Trophoblast cell (in vitro differentiated cells and primary cell): ENCODE measurements at regions not wholly inside any gene's neighbourhood (a gene's known extent, or its start where the extent isn't known, plus 50 kb on each side); places are given as distances from the start of the nearest gene placed in this dataset.

Experiments used
- DNase-seq, 2 donors: peaks; one replicate each; pipeline ENCODE4 v3.0.0-alpha.2; 2016
- H2AFZ ChIP-seq: 2 replicates; pipeline ENCODE4 v1.6.1; 2013; ENCODE audit warnings: low read length, moderate library complexity, mild to moderate bottlenecking; ENCODE audit not compliant: insufficient read depth, poor library complexity
- H2AK5ac ChIP-seq: 2 replicates; pipeline ENCODE4 v1.6.1; 2013; ENCODE audit warnings: mild to moderate bottlenecking, low read length
- H2BK120ac ChIP-seq: 2 replicates; pipeline ENCODE4 v1.6.1; 2013; ENCODE audit warnings: low read length, mild to moderate bottlenecking, moderate library complexity; ENCODE audit not compliant: insufficient read depth, poor library complexity
- H2BK12ac ChIP-seq: 2 replicates; pipeline ENCODE4 v1.6.1; 2013; ENCODE audit warnings: mild to moderate bottlenecking, low read length, moderate library complexity
- H2BK5ac ChIP-seq: 2 replicates; pipeline ENCODE4 v1.6.1; 2013; ENCODE audit warnings: low read length, low read depth, moderate library complexity, mild to moderate bottlenecking; ENCODE audit not compliant: poor library complexity
- H3K14ac ChIP-seq: 2 replicates; pipeline ENCODE4 v1.6.1; 2013; ENCODE audit warnings: mild to moderate bottlenecking, low read length
- H3K18ac ChIP-seq: 2 replicates; pipeline ENCODE4 v1.6.1; 2013; ENCODE audit warnings: mild to moderate bottlenecking, low read length
- H3K23ac ChIP-seq: 2 replicates; pipeline ENCODE4 v1.6.1; 2013; ENCODE audit warnings: low read length
- H3K27ac ChIP-seq: 2 replicates; pipeline ENCODE4 v1.5.1; 2013; ENCODE audit warnings: low read depth, mild to moderate bottlenecking, inconsistent platforms, low read length, moderate library complexity
- H3K27me3 ChIP-seq: 2 replicates; pipeline ENCODE4 v1.6.1; 2013; ENCODE audit warnings: inconsistent platforms, mild to moderate bottlenecking, low read length, moderate library complexity; ENCODE audit not compliant: insufficient read depth
- H3K36me3 ChIP-seq, 2 experiments: 1 replicate in 1 of 2; 2 replicates in 1 of 2; pipeline ENCODE4 v1.6.1; 2013; ENCODE audit warnings: low read length in 2 of 2, mild to moderate bottlenecking in 2 of 2, moderate library complexity in 1 of 2; ENCODE audit not compliant: insufficient read depth in 2 of 2, control insufficient read depth in 1 of 2
- H3K4ac ChIP-seq: 2 replicates; pipeline ENCODE4 v1.6.1; 2013; ENCODE audit warnings: low read depth, mild to moderate bottlenecking, low read length, moderate library complexity
- H3K4me1 ChIP-seq, 2 experiments: 1 replicate in 1 of 2; 2 replicates in 1 of 2; pipeline ENCODE4 v1.6.1; 2013; ENCODE audit warnings: low read length in 2 of 2, mild to moderate bottlenecking in 2 of 2, moderate library complexity in 1 of 2; ENCODE audit not compliant: insufficient read depth in 2 of 2, control insufficient read depth in 1 of 2
- H3K4me2 ChIP-seq: 2 replicates; pipeline ENCODE4 v1.6.1; 2013; ENCODE audit warnings: inconsistent platforms, mild to moderate bottlenecking, low read length, moderate library complexity
- H3K4me3 ChIP-seq: 2 replicates; pipeline ENCODE4 v1.5.1; 2013; ENCODE audit warnings: mild to moderate bottlenecking, low read depth, low read length, inconsistent platforms
- H3K79me1 ChIP-seq: one replicate; pipeline ENCODE4 v1.6.1; 2013; ENCODE audit warnings: low read length
- H3K79me2 ChIP-seq: 2 replicates; pipeline ENCODE4 v1.6.1; 2013; ENCODE audit warnings: low read length, mild to moderate bottlenecking; ENCODE audit not compliant: control insufficient read depth, insufficient read depth, poor library complexity
- H3K9ac ChIP-seq: 2 replicates; pipeline ENCODE4 v1.6.1; 2013; ENCODE audit warnings: mild to moderate bottlenecking, low read length
- H3K9me3 ChIP-seq: 2 replicates; pipeline ENCODE4 v1.6.1; 2013; ENCODE audit warnings: low read depth, mild to moderate bottlenecking, control low read depth, inconsistent platforms, low read length; ENCODE audit not compliant: insufficient read depth
- H4K12ac ChIP-seq: 2 replicates; pipeline ENCODE4 v1.6.1; 2013; ENCODE audit warnings: low read depth, mild to moderate bottlenecking, low read length, moderate library complexity
- H4K8ac ChIP-seq: 2 replicates; pipeline ENCODE4 v1.6.1; 2013; ENCODE audit warnings: low read depth, mild to moderate bottlenecking, low read length, moderate library complexity
- H4K91ac ChIP-seq: one replicate; pipeline ENCODE4 v1.6.1; 2013; ENCODE audit warnings: low read depth, mild to moderate bottlenecking, low read length, moderate library complexity
- WGBS: extraction: QIAGEN DNeasy Blood & Tissue Kit; methylation state at CpG from one replicate; pipeline ENCODE4 v1.1.7; 2013; ENCODE audit warnings: missing lambda C conversion rate; ENCODE audit not compliant: insufficient read length, insufficient coverage; ENCODE audit errors: extremely low coverage; 5-methylcytosine and 5-hydroxymethylcytosine counted together

- Histone ChIP-seq H3K14ac (no peak overlapping the region), H3K9ac (no peak overlapping the region), H3K27me3 (no peaks in the 10 kb centered on the region), H3K18ac (no peak overlapping the region), H4K12ac (no peak overlapping the region), H3K9me3 (peaks cover 9% of the 10 kb centered on the region), H3K4me1 (no peaks in the 10 kb centered on the region), H2BK5ac (no peak overlapping the region), H3K27ac (no peak overlapping the region), H3K79me1 (no peaks in the 10 kb centered on the region), H3K4me2 (no peak overlapping the region), H4K8ac (no peak overlapping the region), H3K79me2 (no peaks in the 10 kb centered on the region), H2AK5ac (no peak overlapping the region), H3K36me3 (no peaks in the 10 kb centered on the region), H3K23ac (no peak overlapping the region), H3K4ac (no peak overlapping the region), H4K91ac (no peak overlapping the region), H2BK120ac (no peak overlapping the region), H2AFZ (no peak overlapping the region), H3K4me3 (no peak overlapping the region), H2BK12ac (no peak overlapping the region)
- WGBS = no CpG with 5 or more reads among the region's 7 CpGs
- no peak for DNase-seq
Observed at GRCh38 chr17:79299349-79299748, 224.7 kb downstream of the ENGASE start.

GRCh38 chr17:79298799-79299198, 224.2 kb downstream of the ENGASE start:
- H2AFZ ChIP-seq = no peak overlapping the region
- no peak overlapping the region for H3K9ac ChIP-seq
- no peak overlapping the region for H2BK12ac ChIP-seq
- no peak overlapping the region for H3K4ac ChIP-seq
- no peaks in the 10 kb centered on the region for H3K36me3 ChIP-seq
- no peaks in the 10 kb centered on the region for H3K4me1 ChIP-seq
- no peak overlapping the region for H4K8ac ChIP-seq
- no peak overlapping the region for H4K12ac ChIP-seq
- no peak overlapping the region for H3K4me2 ChIP-seq
- H3K9me3 ChIP-seq = peaks cover 9% of the 10 kb centered on the region
- no peak overlapping the region for H3K23ac ChIP-seq
- H2BK120ac ChIP-seq = no peak overlapping the region
- H2BK5ac ChIP-seq = no peak overlapping the region
- no CpG with 5 or more reads among the region's 12 CpGs for WGBS
- no peaks in the 10 kb centered on the region for H3K79me2 ChIP-seq
- H3K14ac ChIP-seq = no peak overlapping the region
- H3K27me3 ChIP-seq = no peaks in the 10 kb centered on the region
- H3K27ac ChIP-seq = no peak overlapping the region
- no peaks in the 10 kb centered on the region for H3K79me1 ChIP-seq
- DNase-seq = no peak
- no peak overlapping the region for H2AK5ac ChIP-seq
- no peak overlapping the region for H4K91ac ChIP-seq
- no peak overlapping the region for H3K18ac ChIP-seq
- peak overlapping the region; percentile 54 for H3K4me3 ChIP-seq

GRCh38 chr17:79296243-79296642, 221.6 kb downstream of the ENGASE start:
- no peak overlapping the region for H2AK5ac ChIP-seq
- no CpG with 5 or more reads among the region's 7 CpGs for WGBS
- no peak overlapping the region for H3K23ac ChIP-seq
- H2AFZ ChIP-seq = no peak overlapping the region
- no peak overlapping the region for H3K14ac ChIP-seq
- H3K4ac ChIP-seq = no peak overlapping the region
- no peak overlapping the region for H3K4me2 ChIP-seq
- H3K79me2 ChIP-seq = no peaks in the 10 kb centered on the region
- H4K91ac ChIP-seq = no peak overlapping the region
- peaks cover 7% of the 10 kb centered on the region for H3K9me3 ChIP-seq
- H2BK12ac ChIP-seq = no peak overlapping the region
- no peak overlapping the region for H3K18ac ChIP-seq
- no peaks in the 10 kb centered on the region for H3K79me1 ChIP-seq
- no peaks in the 10 kb centered on the region for H3K4me1 ChIP-seq
- no peak overlapping the region for H3K9ac ChIP-seq
- H2BK120ac ChIP-seq = no peak overlapping the region
- no peak overlapping the region for H2BK5ac ChIP-seq
- H3K27me3 ChIP-seq = no peaks in the 10 kb centered on the region
- no peak overlapping the region for H4K12ac ChIP-seq
- H3K36me3 ChIP-seq = no peaks in the 10 kb centered on the region
- DNase-seq = no peak
- no peak overlapping the region for H4K8ac ChIP-seq
- H3K27ac ChIP-seq = no peak overlapping the region
- no peak overlapping the region for H3K4me3 ChIP-seq

GRCh38 chr17:79295307-79295706, 220.7 kb downstream of the ENGASE start:
- no peak for DNase-seq

More at GRCh38 chr17:79295307-79295706, 220.7 kb downstream of the ENGASE start:
- no peak overlapping the region for H4K8ac ChIP-seq
- no peak overlapping the region for H3K27ac ChIP-seq
- no peak overlapping the region for H3K4me3 ChIP-seq
- no peak overlapping the region for H3K18ac ChIP-seq
- peaks cover 7% of the 10 kb centered on the region for H3K9me3 ChIP-seq
- no peaks in the 10 kb centered on the region for H3K79me1 ChIP-seq
- H3K79me2 ChIP-seq = no peaks in the 10 kb centered on the region
- no peaks in the 10 kb centered on the region for H3K36me3 ChIP-seq
- no CpG with 5 or more reads among the region's 6 CpGs for WGBS
- no peak overlapping the region for H2BK120ac ChIP-seq
- H2BK5ac ChIP-seq = no peak overlapping the region
- H2BK12ac ChIP-seq = no peak overlapping the region
- H3K9ac ChIP-seq = no peak overlapping the region
- no peak overlapping the region for H3K14ac ChIP-seq
- no peak overlapping the region for H2AK5ac ChIP-seq
- no peak overlapping the region for H3K23ac ChIP-seq
- H3K4ac ChIP-seq = no peak overlapping the region
- no peaks in the 10 kb centered on the region for H3K27me3 ChIP-seq
- H3K4me1 ChIP-seq = no peaks in the 10 kb centered on the region
- no peak overlapping the region for H2AFZ ChIP-seq
- H3K4me2 ChIP-seq = no peak overlapping the region
- H4K91ac ChIP-seq = no peak overlapping the region
- no peak overlapping the region for H4K12ac ChIP-seq
